ENCODE measurements at regions not wholly inside any gene's neighbourhood (a gene's known extent, or its start where the extent isn't known, plus 50 kb on each side); places are given as distances from the start of the nearest gene placed in this dataset.

DNA sequence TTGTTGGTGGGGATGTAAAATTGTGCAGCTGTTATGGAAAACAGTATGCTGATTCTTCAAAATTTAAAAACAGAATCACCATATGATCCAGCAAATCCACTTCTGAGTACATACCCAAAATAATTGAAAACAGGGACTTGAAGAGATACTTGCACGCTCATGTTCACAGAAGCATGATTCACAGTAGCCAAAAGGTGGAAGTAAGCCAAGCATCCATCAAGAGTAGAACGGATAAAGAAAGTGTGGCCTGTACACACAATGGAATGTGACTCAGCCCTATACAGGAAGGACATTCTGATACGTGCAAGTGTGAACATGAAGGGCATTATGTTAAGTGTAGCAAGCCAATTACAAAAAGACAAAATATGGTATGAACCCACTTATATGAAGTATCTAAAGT lies 696.7 kb upstream of the CELF2 start:
- DNase-seq (ENCODE audit: low read depth): no peak
- no peak overlapping the region for H3K4me3 ChIP-seq (ENCODE audit: low read depth, low read length)
- no peak for TF ChIP-seq CTCF (IDR thresholded peaks at IDR 0.05; ENCODE audit: low read depth, low read length, missing control alignments)

- no peak for TF ChIP-seq CTCF (IDR thresholded peaks at IDR 0.05; ENCODE audit: low read depth, low read length, missing control alignments)
- no peak overlapping the region for H3K4me3 ChIP-seq (ENCODE audit: low read depth, low read length)
- no peak for DNase-seq (ENCODE audit: low read depth)
These were observed 691.6 kb upstream of the CELF2 start for GRCh38 chr10:10326116-10326515.

GRCh38 chr10:10327934-10328333 lies 689.7 kb upstream of the CELF2 start:
- no peak overlapping the region for H3K4me3 ChIP-seq (ENCODE audit: low read depth, low read length)
- TF ChIP-seq CTCF (IDR thresholded peaks at IDR 0.05; ENCODE audit: low read depth, low read length, missing control alignments): no peak
- no peak for DNase-seq (ENCODE audit: low read depth)

DNA sequence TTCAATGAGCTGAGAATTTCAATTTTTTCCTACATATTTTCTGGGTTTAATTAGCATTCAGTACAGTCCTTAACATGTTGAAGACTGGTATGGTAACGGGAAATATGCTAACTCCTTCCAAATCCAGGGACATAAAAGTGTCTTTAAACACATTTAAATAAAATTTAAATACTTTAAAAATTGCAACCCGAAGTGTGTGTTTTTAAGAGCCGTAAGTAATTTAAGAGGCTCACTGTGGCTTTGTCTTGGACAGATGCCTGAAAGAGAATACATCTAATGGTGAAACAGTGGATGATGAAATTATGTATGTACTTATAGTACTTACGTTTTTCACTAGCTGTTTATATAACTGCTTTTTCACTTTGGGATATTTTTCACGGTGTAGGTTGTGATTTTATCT lies 687.3 kb upstream of the CELF2 start:
- no peak for DNase-seq (ENCODE audit: low read depth)
- no peak for TF ChIP-seq CTCF (IDR thresholded peaks at IDR 0.05; ENCODE audit: low read depth, low read length, missing control alignments)
- no peak overlapping the region for H3K4me3 ChIP-seq (ENCODE audit: low read depth, low read length)

GRCh38 chr10:10332786-10333185 lies 684.9 kb upstream of the CELF2 start:
- no peak for DNase-seq (ENCODE audit: low read depth)
- TF ChIP-seq CTCF (IDR thresholded peaks at IDR 0.05; ENCODE audit: low read depth, low read length, missing control alignments): no peak
- no peak overlapping the region for H3K4me3 ChIP-seq (ENCODE audit: low read depth, low read length)

DNA sequence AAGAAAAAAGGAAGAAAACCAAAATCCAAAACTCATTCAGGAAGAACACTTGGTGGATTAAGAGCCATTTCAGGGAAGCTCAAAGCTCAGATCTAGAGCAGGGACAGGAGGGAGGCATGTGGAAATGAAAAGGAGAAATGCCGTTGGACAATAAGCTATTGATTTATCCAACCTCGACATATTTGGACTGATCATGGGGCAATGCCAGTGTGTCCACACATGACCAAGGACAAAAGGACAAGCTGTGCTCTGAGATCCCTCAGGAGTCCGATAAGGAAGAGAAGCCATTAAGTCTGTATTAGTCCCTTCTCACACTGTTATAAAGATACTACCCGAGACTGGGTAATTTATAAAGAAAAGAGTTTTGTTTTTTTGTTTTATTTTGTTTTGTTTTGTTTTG lies 684.0 kb upstream of the CELF2 start:
- H3K4me3 ChIP-seq (ENCODE audit: low read depth, low read length): no peak overlapping the region
- TF ChIP-seq CTCF (IDR thresholded peaks at IDR 0.05; ENCODE audit: low read depth, low read length, missing control alignments): no peak
- no peak for DNase-seq (ENCODE audit: low read depth)

DNA sequence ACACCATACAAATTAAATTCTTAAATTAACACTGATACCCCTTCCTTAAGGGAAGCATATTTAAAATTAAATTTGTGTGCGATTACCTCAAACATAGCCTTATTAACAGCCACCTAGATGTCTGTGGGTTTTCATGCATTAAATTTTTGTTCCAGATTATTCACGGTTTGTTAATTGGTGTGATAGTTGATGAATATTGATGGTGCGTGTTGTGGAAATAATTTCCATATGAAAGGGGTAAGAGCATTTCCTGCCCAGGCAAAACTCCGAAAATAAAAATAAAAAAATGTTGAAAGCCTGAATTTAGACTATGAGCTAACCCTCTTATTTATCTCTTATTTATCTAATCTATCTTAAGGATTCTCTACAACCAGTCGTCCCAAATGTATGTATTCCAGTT lies 679.3 kb upstream of the CELF2 start:
- H3K4me3 ChIP-seq (ENCODE audit: low read depth, low read length): no peak overlapping the region
- no peak for DNase-seq (ENCODE audit: low read depth)
- no peak for TF ChIP-seq CTCF (IDR thresholded peaks at IDR 0.05; ENCODE audit: low read depth, low read length, missing control alignments)
